ENCODE measurements at regions not wholly inside any gene's neighbourhood (a gene's known extent, or its start where the extent isn't known, plus 50 kb on each side); places are given as distances from the start of the nearest gene placed in this dataset.

GRCh38 chr19:29375429-29376119 is 150.2 kb upstream of the VSTM2B start:
- H3K27me3 ChIP-seq (ENCODE audit: insufficient read depth, low read length) = no peaks in the 10 kb centered on the region
- H3K9me3 Mint-ChIP-seq (ENCODE audit: unreplicated experiment) = no peaks in the 10 kb centered on the region
- no peak overlapping the region for H3K4me3 ChIP-seq (ENCODE audit: insufficient read depth, low read depth, low read length)
- H3K36me3 ChIP-seq (ENCODE audit: insufficient read depth, low read length) = no peaks in the 10 kb centered on the region
- H3K4me1 ChIP-seq (ENCODE audit: insufficient read depth, low read length) = no peaks in the 10 kb centered on the region
- no peak overlapping the region for H3K27ac Mint-ChIP-seq (ENCODE audit: unreplicated experiment)
- peaks cover 31% of the 10 kb centered on the region for H3K27me3 Mint-ChIP-seq (ENCODE audit: low read depth, unreplicated experiment)
- TF ChIP-seq EZH2 (IDR thresholded peaks at IDR 0.05; ENCODE audit: insufficient read depth, low read length) = no peak
- no peak for TF ChIP-seq CTCF (IDR thresholded peaks at IDR 0.05; ENCODE audit: insufficient read depth, low read depth, low read length)
- H3K4me1 Mint-ChIP-seq (ENCODE audit: low read depth, unreplicated experiment) = peaks cover 7% of the 10 kb centered on the region
- DNase-seq (ENCODE audit: low read depth) (no peak), FAIRE-seq (no peak)
- H2AFZ ChIP-seq (ENCODE audit: low read depth, low read length) = no peak overlapping the region
- H3K9me3 ChIP-seq (ENCODE audit: insufficient read depth, low read depth, low read length) = no peaks in the 10 kb centered on the region
- H3K4me2 ChIP-seq (ENCODE audit: low read length) = no peak overlapping the region
- no peaks in the 10 kb centered on the region for H3K36me3 Mint-ChIP-seq (ENCODE audit: low read depth, unreplicated experiment)
- no peak overlapping the region for H3K9ac ChIP-seq (ENCODE audit: low read length)
- H3K79me2 ChIP-seq (ENCODE audit: insufficient read depth, low read length) = no peaks in the 10 kb centered on the region
- no peak overlapping the region for H3K27ac ChIP-seq (ENCODE audit: low read depth, low read length)
- H4K20me1 ChIP-seq (ENCODE audit: insufficient read depth, low read length) = no peaks in the 10 kb centered on the region
- H3K4me3 Mint-ChIP-seq (ENCODE audit: unreplicated experiment) = no peak overlapping the region

DNA sequence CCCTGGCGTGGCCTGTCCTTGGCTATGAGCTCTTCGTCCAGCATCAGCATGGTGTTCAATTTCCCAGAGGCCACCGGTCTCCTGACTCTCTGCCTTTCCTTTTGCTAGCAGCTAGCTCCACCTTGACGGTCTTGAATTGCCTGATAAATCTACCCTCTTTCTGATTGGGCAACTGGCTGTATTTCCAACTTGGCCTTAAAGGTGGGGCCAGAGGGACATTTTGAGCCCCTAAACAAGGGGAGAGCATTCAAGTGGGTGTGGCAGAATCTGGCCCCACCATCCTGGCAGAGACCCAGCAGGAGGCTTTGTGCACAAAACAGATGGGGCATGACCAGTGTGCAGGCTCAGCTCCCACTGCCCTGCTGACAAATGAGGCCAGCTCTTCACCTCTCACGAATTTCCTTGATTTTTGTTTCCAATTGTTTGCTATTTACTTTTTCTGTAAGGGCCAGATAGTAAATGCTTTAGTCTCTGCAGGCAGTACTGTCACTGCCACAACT is 148.9 kb upstream of the VSTM2B start:
- H3K27me3 ChIP-seq (ENCODE audit: insufficient read depth, low read length) = no peaks in the 10 kb centered on the region
- H3K4me3 Mint-ChIP-seq (ENCODE audit: unreplicated experiment) = no peak overlapping the region
- H2AFZ ChIP-seq (ENCODE audit: low read depth, low read length) = no peak overlapping the region
- H3K9me3 ChIP-seq (ENCODE audit: insufficient read depth, low read depth, low read length) = peaks cover 3% of the 10 kb centered on the region
- DNase-seq (ENCODE audit: low read depth) (no peak), FAIRE-seq (no peak)
- no peaks in the 10 kb centered on the region for H4K20me1 ChIP-seq (ENCODE audit: insufficient read depth, low read length)
- no peak for TF ChIP-seq CTCF (IDR thresholded peaks at IDR 0.05; ENCODE audit: insufficient read depth, low read depth, low read length)
- no peak for TF ChIP-seq EZH2 (IDR thresholded peaks at IDR 0.05; ENCODE audit: insufficient read depth, low read length)
- H3K36me3 Mint-ChIP-seq (ENCODE audit: low read depth, unreplicated experiment) = no peaks in the 10 kb centered on the region
- H3K9me3 Mint-ChIP-seq (ENCODE audit: unreplicated experiment) = no peaks in the 10 kb centered on the region
- H3K9ac ChIP-seq (ENCODE audit: low read length) = no peak overlapping the region
- H3K4me1 ChIP-seq (ENCODE audit: insufficient read depth, low read length) = no peaks in the 10 kb centered on the region
- peaks cover 7% of the 10 kb centered on the region for H3K4me1 Mint-ChIP-seq (ENCODE audit: low read depth, unreplicated experiment)
- peaks cover 31% of the 10 kb centered on the region for H3K27me3 Mint-ChIP-seq (ENCODE audit: low read depth, unreplicated experiment)
- no peaks in the 10 kb centered on the region for H3K36me3 ChIP-seq (ENCODE audit: insufficient read depth, low read length)
- H3K4me3 ChIP-seq (ENCODE audit: insufficient read depth, low read depth, low read length) = no peak overlapping the region
- no peak overlapping the region for H3K27ac ChIP-seq (ENCODE audit: low read depth, low read length)
- no peaks in the 10 kb centered on the region for H3K79me2 ChIP-seq (ENCODE audit: insufficient read depth, low read length)
- no peak overlapping the region for H3K27ac Mint-ChIP-seq (ENCODE audit: unreplicated experiment)
- H3K4me2 ChIP-seq (ENCODE audit: low read length) = no peak overlapping the region

DNA sequence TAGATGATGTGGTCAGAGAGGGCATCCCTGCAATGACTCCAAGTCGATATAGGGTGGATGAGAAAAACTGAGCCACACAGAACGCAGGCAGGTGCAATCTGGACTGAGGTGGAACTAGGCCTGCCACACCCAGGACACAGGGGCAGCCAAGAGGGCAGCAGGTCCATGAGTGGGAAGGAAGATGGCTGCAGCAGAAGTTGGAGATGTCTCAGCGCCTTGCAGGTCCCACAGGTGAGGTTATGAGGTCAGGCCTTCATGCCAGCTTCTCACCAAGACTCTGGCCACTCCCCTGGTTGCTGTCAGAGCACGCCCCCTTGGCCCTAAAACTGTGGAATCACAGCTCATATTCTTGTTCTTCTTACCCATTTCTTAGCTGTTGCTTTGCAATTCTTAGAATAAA is 147.7 kb upstream of the VSTM2B start:
- Histone ChIP-seq H3K79me2 (ENCODE audit: insufficient read depth, low read length) (no peaks in the 10 kb centered on the region), H4K20me1 (ENCODE audit: insufficient read depth, low read length) (no peaks in the 10 kb centered on the region), H3K36me3 (ENCODE audit: insufficient read depth, low read length) (no peaks in the 10 kb centered on the region), H2AFZ (ENCODE audit: low read depth, low read length) (no peak overlapping the region), H3K27ac (ENCODE audit: low read depth, low read length) (no peak overlapping the region), H3K4me1 (ENCODE audit: insufficient read depth, low read length) (no peaks in the 10 kb centered on the region), H3K4me2 (ENCODE audit: low read length) (no peak overlapping the region), H3K4me3 (ENCODE audit: insufficient read depth, low read depth, low read length) (no peak overlapping the region), H3K9me3 (ENCODE audit: insufficient read depth, low read depth, low read length) (peaks cover 3% of the 10 kb centered on the region), H3K9ac (ENCODE audit: low read length) (no peak overlapping the region), H3K27me3 (ENCODE audit: insufficient read depth, low read length) (no peaks in the 10 kb centered on the region)
- Mint-ChIP-seq H3K36me3 (ENCODE audit: low read depth, unreplicated experiment) (no peaks in the 10 kb centered on the region), H3K9me3 (ENCODE audit: unreplicated experiment) (no peaks in the 10 kb centered on the region), H3K27me3 (ENCODE audit: low read depth, unreplicated experiment) (peaks cover 25% of the 10 kb centered on the region), H3K4me1 (ENCODE audit: low read depth, unreplicated experiment) (peaks cover 7% of the 10 kb centered on the region), H3K27ac (ENCODE audit: unreplicated experiment) (no peak overlapping the region), H3K4me3 (ENCODE audit: unreplicated experiment) (no peak overlapping the region)
- TF ChIP-seq CTCF (IDR thresholded peaks at IDR 0.05; ENCODE audit: insufficient read depth, low read depth, low read length) = no peak
- TF ChIP-seq EZH2 (IDR thresholded peaks at IDR 0.05; ENCODE audit: insufficient read depth, low read length) = no peak
- DNase-seq (ENCODE audit: low read depth) (no peak), FAIRE-seq (no peak)

Measured in astrocyte (in vitro differentiated cells and primary cell).